Aorta (tissue), 5 donors: ENCODE measurements at regions not wholly inside any gene's neighbourhood (a gene's known extent, or its start where the extent isn't known, plus 50 kb on each side); places are given as distances from the start of the nearest gene placed in this dataset.

ENCODE experiments used
- ATAC-seq: fragments of 200-7000 bp; cut with Tn5 transposase; one replicate; pipeline ENCODE4 v1.9.1; 2022; ENCODE audit warnings: moderate library complexity; ENCODE audit not compliant: low FRiP score
- DNase-seq, 2 donors: peaks; one replicate each; pipeline ENCODE4 v3.0.0-alpha.2; 2020
- H3K27ac ChIP-seq, 2 donors: one replicate each; pipeline ENCODE4 v1.5.1; 2013; ENCODE audit warnings: low read length in 2 of 2, mild to moderate bottlenecking in 2 of 2, moderate library complexity in 2 of 2, control low read depth in 1 of 2, inconsistent platforms in 1 of 2, low read depth in 1 of 2
- H3K27me3 ChIP-seq, 2 donors: one replicate each; pipeline ENCODE4 v1.6.1; 2013; ENCODE audit warnings: control low read depth in 1 of 2, low read length in 1 of 2, mild to moderate bottlenecking in 1 of 2, moderate library complexity in 1 of 2; ENCODE audit not compliant: insufficient read depth in 2 of 2, control insufficient read depth in 1 of 2
- H3K36me3 ChIP-seq, 2 donors: one replicate each; pipeline ENCODE4 v1.6.1; 2013; ENCODE audit warnings: control low read depth in 1 of 2, low read length in 1 of 2, mild to moderate bottlenecking in 1 of 2; ENCODE audit not compliant: insufficient read depth in 2 of 2, control insufficient read depth in 1 of 2
- H3K4me1 ChIP-seq, 2 donors: one replicate each; pipeline ENCODE4 v1.6.1; 2013; ENCODE audit warnings: low read length in 2 of 2, control low read depth in 1 of 2, mild to moderate bottlenecking in 1 of 2, moderate library complexity in 1 of 2; ENCODE audit not compliant: insufficient read depth in 2 of 2, control insufficient read depth in 1 of 2
- H3K4me3 ChIP-seq, 2 donors: one replicate each; pipeline ENCODE4 v1.5.1; 2013; ENCODE audit warnings: low read length in 2 of 2, control low read depth in 1 of 2, mild to moderate bottlenecking in 1 of 2
- H3K9me3 ChIP-seq: one replicate; pipeline ENCODE4 v1.6.1; 2013; ENCODE audit warnings: mild to moderate bottlenecking, low read length; ENCODE audit not compliant: control insufficient read depth
- WGBS, 2 donors: extraction: QIAGEN DNeasy Blood & Tissue Kit; methylation state at CpG; one replicate each; pipeline ENCODE4 v1.1.7; 2013; 5-methylcytosine and 5-hydroxymethylcytosine counted together
- intact Hi-C, 2 donors: fragments of 100-400 bp; cut with DNase I; formaldehyde crosslinking; loops; one replicate each; pipeline versions ENCODE4 v1.14.2 to v1.15.0; 2022
- donor health status: healthy with polysubstance abuse.
- donor health status: Bipolar disorder and iron deficiency.
- donor health status: DM: no; HTN: no; CAD: no.
- donor health status: DM: no; HTN: no; CAD: no.
- donor health status: DM: yes; HTN: yes; CAD: no.

DNA sequence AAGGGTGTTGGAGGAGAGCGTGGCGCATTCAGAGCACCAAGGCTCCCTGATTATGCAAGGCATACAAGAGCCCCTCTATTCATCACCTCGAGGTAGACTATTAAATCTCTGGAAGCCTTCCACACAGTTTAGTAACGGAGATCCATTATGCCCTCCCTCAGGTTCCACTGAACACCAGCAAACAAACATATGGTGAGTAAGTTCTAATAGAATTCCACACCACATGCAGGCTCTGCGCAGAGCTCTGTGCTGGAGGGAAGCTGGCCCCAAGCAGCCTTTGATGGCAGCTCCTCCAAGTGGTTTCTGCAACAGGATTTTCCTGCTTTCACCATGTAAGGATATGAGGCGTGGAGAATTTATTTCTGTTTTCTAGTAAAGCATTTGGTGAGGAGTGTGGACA is 238.6 kb downstream of the C1D start:
- ATAC-seq (no peak), DNase-seq (no peak)
- no peaks in the 10 kb centered on the region for H3K4me1 ChIP-seq
- no peaks in the 10 kb centered on the region for H3K36me3 ChIP-seq
- H3K27me3 ChIP-seq: no peaks in the 10 kb centered on the region
- no peak overlapping the region for H3K27ac ChIP-seq
- no peak overlapping the region for H3K4me3 ChIP-seq
- intact Hi-C loops: no loop called here
- H3K9me3 ChIP-seq: no peaks in the 10 kb centered on the region
- 92 to 94% methylated on average over 6 of the region's 6 CpGs for WGBS, 2 donors

GRCh38 chr2:67825476-67825875 is 237.3 kb downstream of the C1D start:
- ATAC-seq (no peak), DNase-seq (no peak)
- Histone ChIP-seq H3K27me3 (no peaks in the 10 kb centered on the region), H3K36me3 (no peaks in the 10 kb centered on the region), H3K4me3 (no peak overlapping the region), H3K4me1 (no peaks in the 10 kb centered on the region), H3K27ac (no peak overlapping the region), H3K9me3 (no peaks in the 10 kb centered on the region)
- intact Hi-C loops: no loop called here
- WGBS, 2 donors: 2 to 6% methylated on average over 2 of the region's 2 CpGs

DNA sequence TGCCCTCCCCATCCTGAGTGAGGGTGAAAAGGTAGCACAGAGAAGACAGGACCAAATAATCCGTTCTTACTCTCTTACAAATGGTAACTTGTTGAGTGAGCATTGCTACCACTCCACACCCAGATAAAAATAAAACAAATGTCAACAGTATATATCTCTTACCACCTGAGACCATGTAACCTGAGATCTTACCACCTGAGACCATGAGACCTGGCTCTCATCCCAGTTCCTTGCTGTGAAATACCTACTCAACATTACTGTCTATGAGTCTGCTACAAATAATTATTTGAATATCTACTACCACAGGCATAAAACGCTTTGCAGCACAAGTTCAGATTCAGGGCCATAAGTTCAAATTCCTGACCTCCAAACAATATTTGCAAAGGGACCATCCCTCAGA is 234.7 kb downstream of the C1D start:
- H3K36me3 ChIP-seq: no peaks in the 10 kb centered on the region
- H3K27me3 ChIP-seq: no peaks in the 10 kb centered on the region
- DNase-seq (no peak), ATAC-seq (no peak)
- H3K4me3 ChIP-seq: no peak overlapping the region
- 70 to 93% methylated on average over 2 of the region's 2 CpGs for whole genome bisulfite sequencing, 2 donors
- H3K9me3 ChIP-seq: no peaks in the 10 kb centered on the region
- intact Hi-C loops: no loop called here
- H3K4me1 ChIP-seq: no peaks in the 10 kb centered on the region
- no peak overlapping the region for H3K27ac ChIP-seq

GRCh38 chr2:67829470-67829869 is 233.3 kb downstream of the C1D start:
- intact Hi-C loops: no loop called here

GRCh38 chr2:67833632-67834031 is 229.2 kb downstream of the C1D start:
- Histone ChIP-seq H3K36me3 (no peaks in the 10 kb centered on the region), H3K4me1 (no peaks in the 10 kb centered on the region), H3K27ac (no peak overlapping the region), H3K27me3 (no peaks in the 10 kb centered on the region), H3K4me3 (no peak overlapping the region), H3K9me3 (no peaks in the 10 kb centered on the region)
- WGBS, 2 donors: 91 to 93% methylated on average over 5 of the region's 5 CpGs
- ATAC-seq (no peak), DNase-seq (no peak)
- intact Hi-C loops: no loop called here

More at GRCh38 chr2:67829470-67829869, 233.3 kb downstream of the C1D start:
- no peaks in the 10 kb centered on the region for H3K4me1 ChIP-seq
- H3K9me3 ChIP-seq: no peaks in the 10 kb centered on the region
- no peaks in the 10 kb centered on the region for H3K27me3 ChIP-seq
- H3K4me3 ChIP-seq: no peak overlapping the region
- H3K36me3 ChIP-seq: no peaks in the 10 kb centered on the region
- no peak for DNase-seq
- 95 to 97% methylated on average over 2 of the region's 2 CpGs for WGBS, 2 donors
- no peak for ATAC-seq
- no peak overlapping the region for H3K27ac ChIP-seq

GRCh38 chr2:67834482-67834881 is 228.3 kb downstream of the C1D start:
- H3K9me3 ChIP-seq: no peaks in the 10 kb centered on the region
- intact Hi-C loops: no loop called here
- H3K4me1 ChIP-seq: no peaks in the 10 kb centered on the region
- H3K4me3 ChIP-seq: no peak overlapping the region
- no peak for DNase-seq
- no peaks in the 10 kb centered on the region for H3K36me3 ChIP-seq
- 79 to 80% methylated on average over 6 to 7 of the region's 7 CpGs for WGBS, 2 donors
- H3K27me3 ChIP-seq: no peaks in the 10 kb centered on the region
- no peak overlapping the region for H3K27ac ChIP-seq
- no peak for ATAC-seq

DNA sequence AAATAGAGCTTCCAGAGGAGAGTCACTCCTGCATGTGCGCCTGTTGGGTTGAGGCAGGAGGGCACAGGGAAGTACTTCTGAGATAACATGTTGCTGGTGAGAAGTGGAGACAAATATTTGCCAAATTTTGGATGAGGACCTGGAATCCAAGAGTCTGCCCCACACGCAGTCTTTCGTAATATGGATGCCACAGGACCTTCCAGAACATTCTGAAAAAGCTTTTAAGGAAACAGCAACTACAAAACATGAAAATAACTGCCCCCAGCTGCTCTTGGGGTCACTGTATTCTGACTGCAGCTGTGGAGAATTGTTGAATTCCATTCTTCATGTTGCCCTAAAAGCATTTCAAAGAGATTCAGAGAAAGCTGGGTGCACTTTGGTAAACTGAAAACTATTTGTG is 227.5 kb downstream of the C1D start:
- Histone ChIP-seq H3K27me3 (no peaks in the 10 kb centered on the region), H3K27ac (no peak overlapping the region), H3K4me1 (no peaks in the 10 kb centered on the region), H3K36me3 (no peaks in the 10 kb centered on the region), H3K4me3 (no peak overlapping the region), H3K9me3 (no peaks in the 10 kb centered on the region)
- ATAC-seq: no peak
- WGBS, 2 donors: 93 to 94% methylated on average over 3 of the region's 3 CpGs
- no peak for DNase-seq
- intact Hi-C loops: no loop called here

DNA sequence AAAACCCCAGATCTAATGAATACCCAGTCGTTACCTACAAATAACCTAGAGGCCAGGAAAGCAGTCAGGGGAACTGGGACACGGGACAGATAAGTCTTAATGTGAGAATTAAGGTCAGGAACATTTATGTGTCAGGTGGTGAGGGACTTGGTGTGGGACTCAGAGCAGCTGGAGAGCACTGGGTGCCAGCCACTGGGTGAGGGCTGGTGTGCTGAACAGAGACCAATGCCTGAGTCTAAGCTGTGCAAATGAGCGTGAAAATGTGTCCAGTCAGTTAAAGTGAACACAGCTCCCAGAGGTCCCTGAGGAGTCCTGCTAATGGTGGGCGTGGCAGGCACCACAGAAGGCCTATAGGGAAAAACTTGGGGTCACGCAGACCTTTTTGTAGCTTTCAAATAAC is 225.9 kb downstream of the C1D start:
- no peaks in the 10 kb centered on the region for H3K27me3 ChIP-seq
- WGBS, 2 donors: 88 to 99% methylated on average over 5 of the region's 5 CpGs
- intact Hi-C loops: no loop called here
- H3K27ac ChIP-seq: no peak overlapping the region
- H3K4me3 ChIP-seq: no peak overlapping the region
- no peak for ATAC-seq
- H3K9me3 ChIP-seq: no peaks in the 10 kb centered on the region
- H3K36me3 ChIP-seq: no peaks in the 10 kb centered on the region
- no peak for DNase-seq
- H3K4me1 ChIP-seq: no peaks in the 10 kb centered on the region

- Histone ChIP-seq H3K27me3 (no peaks in the 10 kb centered on the region), H3K4me3 (no peak overlapping the region), H3K9me3 (no peaks in the 10 kb centered on the region), H3K27ac (no peak overlapping the region), H3K4me1 (peaks cover 0 to 1% of the 10 kb centered on the region in 2 donors), H3K36me3 (no peaks in the 10 kb centered on the region)
- no peak for DNase-seq
- 97 to 100% methylated on average over 3 of the region's 3 CpGs for WGBS, 2 donors
- intact Hi-C loops: no loop called here
- ATAC-seq: no peak
Measured at GRCh38 chr2:67838205-67838604, 224.6 kb downstream of the C1D start.
